Globus pallidus (tissue), 1 donor: ENCODE measurements at regions not wholly inside any gene's neighbourhood (a gene's known extent, or its start where the extent isn't known, plus 50 kb on each side); places are given as distances from the start of the nearest gene placed in this dataset.
"Not testable (repeated sequence)": the region's sequence is repeated elsewhere in the genome, so short reads cannot be mapped to it uniquely, and the experiment has no call there.

Source experiments
- DNase-seq: peaks from one replicate; pipeline ENCODE4 v3.0.0-alpha.2; 2015; ENCODE audit warnings: low spot score

DNA sequence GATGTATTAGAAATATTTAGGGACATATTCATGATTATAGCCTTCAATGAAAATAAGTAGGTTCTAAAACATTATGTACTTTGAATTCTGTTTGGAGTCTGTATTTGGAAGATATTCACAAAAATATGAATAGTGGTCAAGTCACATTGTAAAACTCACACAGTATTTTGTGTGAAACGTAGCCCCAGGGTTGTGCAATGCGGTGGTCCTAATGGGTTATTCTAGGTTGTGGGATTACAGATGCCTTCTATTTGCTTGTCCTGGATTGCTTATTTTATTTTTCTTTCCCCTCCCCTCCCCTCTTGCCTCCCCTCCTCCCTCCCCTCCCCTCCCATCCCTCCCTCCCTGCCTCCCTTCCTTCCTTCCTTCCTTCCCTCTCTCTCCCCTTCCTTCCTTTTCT, 93.7 kb upstream of the THUMPD2 start:
- DNase-seq: no peak

- DNase-seq: no peak
Measured at GRCh38 chr2:39871291-39871761, 92.3 kb upstream of the THUMPD2 start.

DNA sequence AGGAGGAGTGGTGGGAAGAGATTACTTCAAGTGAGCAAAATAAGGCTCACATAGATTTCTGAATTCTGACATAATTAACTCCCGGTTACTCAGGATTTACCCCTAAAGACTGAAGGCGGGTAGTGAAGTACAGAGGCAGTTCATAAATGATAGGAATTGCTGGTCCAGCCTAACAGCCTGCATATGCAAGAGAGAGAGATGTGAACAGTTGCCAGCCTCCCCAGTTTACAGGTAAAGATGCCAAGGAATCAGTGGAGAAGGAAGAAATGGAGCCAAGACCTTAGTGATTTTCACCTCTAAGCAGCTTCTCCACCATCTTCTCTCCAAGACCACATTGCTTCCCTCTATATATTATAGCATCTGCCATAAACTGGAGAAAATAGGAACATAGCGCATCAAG, 91.8 kb upstream of the THUMPD2 start:
- DNase-seq: no peak

DNA sequence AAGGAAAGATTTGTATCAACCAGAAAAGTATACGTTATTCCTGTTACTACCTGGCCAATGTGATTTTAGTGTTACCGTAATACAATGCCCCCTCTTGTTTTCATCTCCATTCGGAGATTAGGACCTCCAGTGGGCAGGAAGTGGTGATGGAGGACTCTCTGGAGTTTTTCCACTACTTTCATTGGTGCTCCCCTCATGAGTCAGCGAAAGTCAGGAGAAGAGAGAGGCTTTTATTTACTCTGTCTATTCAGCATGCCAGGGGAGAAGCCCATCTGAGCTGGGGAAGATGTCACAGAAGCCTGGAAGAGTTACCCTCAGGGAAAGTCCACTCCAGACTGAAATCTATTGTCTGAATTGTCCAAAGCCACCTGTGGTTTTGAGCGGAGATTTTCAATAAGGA, 88.2 kb upstream of the THUMPD2 start:
- no peak for DNase-seq

DNA sequence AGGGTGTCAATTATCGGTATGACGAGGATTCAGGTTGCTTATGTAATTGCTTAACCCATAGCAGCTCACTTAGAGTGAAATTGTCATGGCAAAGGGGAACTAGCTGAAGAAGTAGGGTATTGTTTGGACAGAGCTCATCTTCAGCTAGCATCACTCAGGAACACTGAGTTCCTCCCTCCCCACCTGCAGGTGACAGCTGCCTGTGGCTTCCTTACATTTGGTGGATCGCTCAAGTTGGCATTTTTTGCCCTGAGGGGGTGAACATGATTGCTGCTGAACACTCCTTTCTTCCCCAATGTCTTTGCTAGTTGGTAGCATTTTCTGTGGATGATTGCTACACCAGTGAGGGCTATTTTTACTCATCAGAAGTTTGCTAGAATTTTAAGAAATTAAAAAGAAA, 86.7 kb upstream of the THUMPD2 start:
- no peak for DNase-seq

DNA sequence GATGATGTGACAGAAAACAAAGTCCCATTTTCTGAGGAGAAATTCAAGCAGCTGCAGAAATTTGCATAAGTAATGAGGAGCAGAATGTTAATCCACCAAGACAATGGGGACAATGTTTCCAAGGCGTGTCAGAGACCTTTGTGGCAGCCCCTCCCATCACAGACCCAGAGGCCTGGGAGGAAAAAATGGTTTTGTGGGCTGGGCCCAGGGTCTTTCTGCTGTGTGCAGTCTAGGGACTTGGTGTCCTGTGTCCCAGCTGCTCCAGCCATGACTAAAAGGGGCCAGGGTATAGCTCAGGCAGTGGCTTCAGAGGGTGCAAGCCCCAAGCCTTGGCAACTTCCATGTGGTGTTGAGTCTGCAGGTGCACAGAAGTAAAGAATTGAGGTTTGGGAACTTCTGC, 84.6 kb upstream of the THUMPD2 start:
- not testable (repeated sequence) for DNase-seq

DNA sequence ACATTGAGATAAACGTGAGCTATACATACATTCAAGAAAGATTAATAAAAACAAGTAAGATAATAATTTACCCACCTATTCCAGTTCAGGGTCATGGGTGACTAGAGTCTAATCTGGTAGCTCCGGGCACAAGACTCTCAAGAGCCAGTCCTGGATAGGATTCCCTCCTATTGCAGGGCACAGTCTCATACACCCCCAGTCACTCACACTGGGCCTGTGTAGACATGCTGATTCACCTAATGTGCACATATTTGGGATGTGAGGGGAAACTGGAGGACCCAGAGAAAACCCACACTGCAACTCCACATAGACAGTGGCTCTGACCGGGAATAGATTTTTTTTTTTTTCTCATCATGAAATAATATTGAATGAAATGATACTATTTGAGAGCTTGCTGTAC, 81.5 kb upstream of the THUMPD2 start:
- no peak for DNase-seq

DNA sequence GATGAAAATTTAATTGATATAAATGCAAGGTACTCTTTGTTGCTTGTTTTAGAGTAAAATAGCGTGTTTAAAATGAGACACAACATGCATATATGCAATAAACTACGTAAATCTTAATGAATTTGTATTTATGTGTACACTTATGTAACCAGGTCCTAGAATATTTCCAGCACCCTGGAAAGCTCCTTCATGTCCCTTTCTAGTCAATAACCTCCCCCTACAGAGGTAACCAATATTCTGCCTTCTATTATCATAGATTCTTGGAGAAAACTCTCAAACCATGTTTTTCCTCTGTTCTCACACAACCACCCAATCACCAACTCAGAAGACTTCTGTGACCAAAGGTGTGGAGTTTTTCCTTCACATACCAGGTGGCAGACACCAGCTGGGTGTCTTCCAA, 79.6 kb upstream of the THUMPD2 start:
- DNase-seq: no peak

DNA sequence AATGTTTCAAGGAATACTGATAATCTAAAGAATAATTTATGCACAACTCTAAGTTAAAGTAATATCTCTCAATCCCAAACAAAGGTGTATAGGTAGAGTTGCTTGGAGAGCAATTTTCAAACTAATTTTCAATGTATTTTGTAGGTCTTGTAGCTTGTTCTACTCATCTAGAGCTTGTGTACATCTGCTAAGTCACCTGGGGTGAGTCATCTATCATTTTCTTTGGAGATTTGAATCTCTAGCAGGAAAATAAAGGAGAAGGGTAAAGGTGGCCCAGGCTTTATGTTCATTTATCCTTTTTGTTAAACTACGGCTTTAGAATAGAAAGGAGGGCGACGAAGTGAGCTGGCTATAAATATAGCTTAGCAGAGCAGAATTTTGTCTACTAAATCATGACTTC, 76.8 kb upstream of the THUMPD2 start:
- DNase-seq: no peak

GRCh38 chr2:39854771-39855170, 75.7 kb upstream of the THUMPD2 start:
- no peak for DNase-seq

- DNase-seq: no peak
Measured at GRCh38 chr2:39852831-39853230, 73.8 kb upstream of the THUMPD2 start.

GRCh38 chr2:39851651-39852110, 72.6 kb upstream of the THUMPD2 start:
- DNase-seq: peak; percentile 10

DNA sequence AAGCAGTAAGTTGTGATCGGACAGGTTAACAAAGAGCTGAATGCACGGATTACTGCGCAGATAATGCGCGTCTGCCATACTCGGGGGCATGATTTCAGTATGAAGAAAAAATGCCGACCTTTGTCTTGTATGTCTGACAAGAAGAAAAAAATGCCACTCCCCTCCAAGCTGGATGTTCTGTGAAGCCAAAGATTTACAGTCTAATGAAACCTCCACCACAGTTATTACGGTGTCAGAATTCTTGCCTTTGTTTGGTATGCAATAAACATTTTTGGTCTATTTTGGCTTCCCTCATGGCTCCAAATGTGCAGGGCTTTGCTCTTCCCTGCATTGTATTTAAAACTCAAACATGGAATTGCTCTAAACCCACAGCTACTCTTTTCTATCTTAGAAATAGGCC, 72.2 kb upstream of the THUMPD2 start:
- DNase-seq: no peak

DNA sequence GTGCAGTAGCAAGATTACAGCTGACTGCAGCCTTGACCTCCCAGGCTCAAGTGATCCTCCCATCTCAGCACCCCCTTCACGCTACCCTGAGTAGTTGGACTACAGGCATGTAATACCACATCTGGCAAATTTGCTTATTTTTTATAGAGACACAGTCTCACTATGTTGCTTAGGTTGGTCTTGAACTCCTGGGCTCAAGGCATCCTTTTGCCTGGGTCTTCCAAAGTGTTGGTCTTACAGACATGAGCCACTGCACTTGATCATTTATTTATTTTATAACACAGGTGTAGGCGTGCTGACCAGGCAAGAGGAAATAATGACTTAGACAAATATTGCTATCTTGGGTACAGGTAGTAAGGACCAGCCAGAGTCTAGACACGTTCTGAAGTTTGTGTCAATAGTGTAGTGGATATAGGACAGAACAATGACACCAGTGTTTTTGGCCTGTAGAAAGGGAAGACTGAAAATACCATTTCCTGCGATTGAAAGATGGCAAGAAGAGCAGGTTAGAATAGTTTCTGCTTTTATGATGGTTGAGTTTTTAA, 71.0 kb upstream of the THUMPD2 start:
- DNase-seq: no peak

- no peak for DNase-seq
Measured at GRCh38 chr2:39849064-39849463, 70.0 kb upstream of the THUMPD2 start.

DNA sequence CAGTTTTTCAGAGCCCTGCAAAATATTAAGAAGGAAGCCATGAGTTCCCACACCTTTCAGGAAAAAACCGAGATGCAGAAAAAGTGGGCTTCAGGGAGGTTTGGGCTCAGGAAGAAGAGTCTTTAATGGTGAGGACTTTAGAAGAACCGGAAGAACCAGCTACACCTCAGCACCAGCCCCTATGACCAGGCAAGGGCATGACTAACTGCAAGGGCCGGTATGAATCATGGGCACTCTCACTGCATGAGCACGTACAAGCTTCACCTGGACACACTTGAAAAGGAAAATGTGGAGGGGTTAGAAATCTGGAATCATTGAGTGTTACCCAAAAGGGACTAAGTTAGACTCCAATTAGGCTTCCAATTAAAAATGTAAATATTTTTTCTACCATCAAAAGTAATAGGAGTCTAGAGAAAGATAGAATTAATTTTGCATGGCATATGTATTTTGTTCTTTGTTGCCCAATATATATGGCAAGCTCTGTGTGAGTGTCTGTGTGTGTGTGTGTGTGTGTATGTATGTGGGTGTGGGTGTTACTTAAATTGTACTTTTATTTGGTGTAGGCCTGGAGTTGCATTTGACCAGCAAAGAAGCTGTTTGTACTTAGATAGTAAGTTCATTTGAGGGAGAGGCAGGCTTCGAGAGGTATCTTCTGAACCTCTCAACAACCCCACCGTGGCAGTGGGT, 66.5 kb upstream of the THUMPD2 start:
- DNase-seq: no peak

DNA sequence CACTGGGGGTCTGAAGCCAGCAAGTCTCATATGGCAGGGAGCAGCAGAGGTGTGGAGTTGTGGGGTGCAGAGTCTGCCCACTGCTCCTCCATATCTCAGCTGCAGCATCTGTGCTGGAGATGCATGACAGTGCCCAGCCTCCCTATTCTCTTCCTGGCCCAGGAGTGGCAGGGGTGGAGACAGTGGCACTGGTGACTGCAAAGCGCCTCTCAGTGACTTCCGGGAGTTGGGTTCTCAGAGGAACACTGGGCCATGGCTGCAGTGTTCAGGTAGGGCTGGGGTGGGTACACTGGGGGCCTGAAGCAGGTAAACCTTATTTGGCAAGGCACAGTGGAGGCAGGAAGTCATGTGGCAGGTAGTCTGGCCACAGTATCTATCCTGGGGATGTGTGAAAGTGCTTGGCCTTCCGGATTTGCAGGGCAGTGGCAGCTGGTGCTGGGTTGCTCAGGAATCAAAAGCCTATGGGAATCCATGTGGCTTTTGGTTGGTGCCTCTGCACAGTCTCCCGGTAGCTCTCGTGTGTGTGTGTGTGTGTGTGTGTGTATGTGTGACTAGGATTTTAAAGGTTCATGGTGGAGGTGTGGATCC, 60.3 kb upstream of the THUMPD2 start:
- no peak for DNase-seq

DNA sequence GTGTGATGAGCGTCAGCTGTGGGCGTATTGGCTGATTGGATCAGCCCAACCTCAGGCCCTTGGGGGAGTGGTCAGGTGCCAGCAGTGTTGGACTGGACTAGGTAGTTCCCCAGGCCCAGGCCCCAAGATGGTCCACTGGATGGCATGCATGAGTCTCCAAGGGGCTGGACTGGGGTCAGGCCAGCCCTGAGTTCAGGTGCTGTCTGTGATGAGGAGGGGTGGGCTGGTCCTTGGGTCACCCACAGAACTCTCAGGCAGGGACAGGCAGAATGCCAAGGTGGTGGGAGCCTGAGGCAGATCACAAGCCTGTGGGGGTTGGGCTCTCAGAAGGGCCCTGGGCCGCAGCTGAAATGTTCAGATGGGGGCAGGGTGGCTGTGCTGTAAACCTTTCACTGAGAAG, 59.5 kb upstream of the THUMPD2 start:
- no peak for DNase-seq

DNA sequence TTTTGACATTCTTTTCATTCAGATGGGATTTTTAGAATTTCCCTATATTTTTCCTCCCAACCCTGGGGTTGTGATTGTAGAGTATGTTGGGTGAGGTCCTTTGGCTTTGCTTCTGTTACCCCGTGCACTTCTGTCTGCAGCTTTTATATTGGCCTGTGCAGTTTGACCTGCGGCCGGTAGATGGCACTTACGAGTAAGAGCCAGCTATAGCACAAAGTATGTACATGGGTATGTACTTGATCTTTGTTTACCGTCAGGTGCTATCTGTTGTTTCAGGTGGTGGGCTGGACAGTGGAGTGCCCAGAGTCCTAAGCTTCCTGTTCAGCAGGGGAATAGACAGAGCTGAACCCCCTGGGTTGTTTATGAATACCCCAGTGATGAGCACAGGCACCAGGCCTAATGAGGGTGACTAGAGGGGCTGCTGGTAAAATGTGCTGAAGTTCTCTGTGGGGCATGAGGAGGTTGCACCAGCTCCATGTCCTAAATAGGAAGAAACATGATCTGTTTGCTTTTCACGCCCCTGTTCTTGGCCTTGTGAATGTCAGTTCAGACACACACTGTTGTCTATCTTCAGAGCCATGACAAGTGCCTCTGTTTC, 58.9 kb upstream of the THUMPD2 start:
- no peak for DNase-seq

DNA sequence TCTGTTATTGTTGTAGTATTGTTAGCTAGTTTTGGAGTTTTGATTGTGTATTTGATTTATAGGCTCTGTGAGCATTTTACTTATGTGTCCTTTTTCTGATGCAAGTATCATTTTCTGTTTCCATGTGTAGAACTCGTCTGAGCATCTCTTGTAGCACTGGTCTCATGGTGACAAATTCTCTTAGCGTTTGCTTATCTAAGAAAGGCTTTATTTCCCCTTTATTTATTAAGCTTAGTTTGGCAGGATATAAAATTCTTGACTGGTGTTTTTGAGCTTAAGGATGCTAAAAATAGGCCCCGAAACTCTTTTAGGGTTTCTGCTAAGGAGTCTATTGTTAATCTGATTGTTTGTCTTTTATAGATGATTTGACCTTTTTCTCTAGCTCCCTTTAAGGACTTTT, 57.6 kb upstream of the THUMPD2 start:
- DNase-seq: no peak

DNA sequence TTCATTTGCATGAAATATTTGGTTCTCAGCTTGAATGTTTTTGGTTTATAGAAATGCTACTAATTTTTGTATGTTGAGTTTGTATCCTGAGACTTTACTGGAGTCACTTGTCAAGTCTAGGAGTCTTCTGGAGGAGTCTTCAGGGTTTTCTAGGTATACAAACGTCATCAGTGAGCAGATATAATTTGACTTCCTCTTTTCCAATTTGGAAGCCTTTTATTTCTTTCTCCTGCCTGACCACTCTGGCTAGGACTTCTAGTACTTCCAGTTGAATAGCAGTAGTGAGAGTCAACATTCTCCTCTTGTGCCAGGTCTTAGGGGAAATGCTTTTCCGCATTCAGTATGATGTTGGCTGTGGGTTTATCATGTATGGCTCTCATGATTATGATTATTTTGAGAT, 55.4 kb upstream of the THUMPD2 start:
- no peak for DNase-seq

DNA sequence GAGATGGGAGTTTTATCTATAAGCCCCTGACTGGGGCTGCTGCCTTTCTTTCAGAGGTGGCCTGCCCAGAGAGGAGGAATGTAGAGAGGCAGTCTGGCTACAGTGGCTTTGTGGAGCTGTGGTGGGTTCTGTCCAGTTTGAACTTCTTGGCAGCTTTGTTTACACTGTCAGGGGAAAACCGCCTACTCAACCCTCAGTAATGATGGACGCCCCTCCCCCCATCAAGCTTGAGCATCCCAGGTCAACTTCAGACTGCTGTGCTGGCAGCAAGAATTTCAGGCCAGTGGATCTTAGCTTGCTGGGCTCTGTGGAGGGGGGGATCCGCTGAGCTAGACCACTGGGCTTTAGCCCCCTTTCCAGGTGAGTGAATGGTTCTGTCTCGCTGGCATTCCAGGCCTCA, 51.6 kb upstream of the THUMPD2 start:
- not testable (repeated sequence) for DNase-seq
